IMR-90 (cell line): ENCODE measurements at regions not wholly inside any gene's neighbourhood (a gene's known extent, or its start where the extent isn't known, plus 50 kb on each side); places are given as distances from the start of the nearest gene placed in this dataset.

Experiments
- ATAC-seq: fragments of 200-7000 bp; cut with Tn5 transposase; 2 replicates; pipeline ENCODE4 v1.9.1; 2020; ENCODE audit warnings: low read depth, mild to moderate bottlenecking, moderate library complexity
- BruUV-seq: library from RNA; stranded (reverse); fragments of 400-500 nt; replicated peaks from 2 replicates; lab custom pipeline; 2021; lab: Mats Ljungman, UMichigan
- CTCF ChIA-PET: fragments of 300-600 bp; formaldehyde crosslinking; extraction: SDS; loops from one replicate; lab custom pipeline; 2021; ENCODE audit warnings: antibody characterized with exemption; lab: Yijun Ruan, JAX
- POLR2A ChIA-PET: fragments of 300-600 bp; sonication (Branson Sonifier 250); formaldehyde crosslinking; loops from one replicate; lab custom pipeline; 2022; ENCODE audit warnings: antibody characterized with exemption; ENCODE audit not compliant: unreplicated experiment; lab: Charles Lee
- DNase-seq: peaks from one replicate; pipeline ENCODE4 v3.0.0; 2013
- H2AFZ ChIP-seq: replicated peaks from 2 replicates; pipeline ENCODE3; 2013; ENCODE audit warnings: low read length, mild to moderate bottlenecking; ENCODE audit not compliant: poor library complexity
- H2AK5ac ChIP-seq: 2 replicates; pipeline ENCODE4 v1.6.1; 2013; ENCODE audit warnings: low read depth, low read length, inconsistent platforms
- H2AK9ac ChIP-seq: replicated peaks from 2 replicates; pipeline ENCODE3; 2013; ENCODE audit warnings: mild to moderate bottlenecking, low read depth, low read length, moderate library complexity; ENCODE audit not compliant: poor library complexity
- H2BK120ac ChIP-seq: 2 replicates; pipeline ENCODE4 v1.6.1; 2013; ENCODE audit warnings: low read depth, low read length, inconsistent platforms
- H2BK15ac ChIP-seq: 3 replicates; pipeline ENCODE4 v1.6.1; 2013; ENCODE audit warnings: low read depth, low read length, inconsistent platforms
- H2BK20ac ChIP-seq: 2 replicates; pipeline ENCODE4 v1.6.1; 2013; ENCODE audit warnings: low read depth, mild to moderate bottlenecking, inconsistent platforms, low read length, moderate library complexity
- H2BK5ac ChIP-seq: 2 replicates; pipeline ENCODE4 v1.6.1; 2013; ENCODE audit warnings: mild to moderate bottlenecking, low read depth, low read length, inconsistent platforms; ENCODE audit not compliant: poor library complexity, severe bottlenecking
- H3K14ac ChIP-seq: replicated peaks from 2 replicates; pipeline ENCODE4 v1.6.1; 2013; ENCODE audit warnings: low read depth, low read length, inconsistent platforms
- H3K18ac ChIP-seq: 2 replicates; pipeline ENCODE4 v1.6.1; 2013; ENCODE audit warnings: low read depth, low read length, control low read depth
- H3K23ac ChIP-seq: 2 replicates; pipeline ENCODE4 v1.6.1; 2013; ENCODE audit warnings: low read depth, low read length, inconsistent platforms
- H3K27ac ChIP-seq: 2 replicates; pipeline ENCODE4 v1.5.1; 2013; ENCODE audit warnings: mild to moderate bottlenecking, control low read depth, low read length; ENCODE audit not compliant: insufficient read depth
- H3K27me3 ChIP-seq: 2 replicates; pipeline ENCODE4 v1.6.1; 2013; ENCODE audit warnings: low read length; ENCODE audit not compliant: control insufficient read depth, insufficient read depth
- H3K36me3 ChIP-seq: 2 replicates; pipeline ENCODE4 v1.6.1; 2013; ENCODE audit warnings: low read length, mixed read lengths; ENCODE audit not compliant: control insufficient read depth, insufficient read depth
- H3K4ac ChIP-seq: 2 replicates; pipeline ENCODE4 v1.6.1; 2013; ENCODE audit warnings: low read depth, low read length, inconsistent platforms
- H3K4me1 ChIP-seq: 2 replicates; pipeline ENCODE4 v1.6.1; 2013; ENCODE audit warnings: low read length, mixed read lengths; ENCODE audit not compliant: control insufficient read depth, insufficient read depth
- H3K4me2 ChIP-seq: 2 replicates; pipeline ENCODE4 v1.6.1; 2013; ENCODE audit warnings: low read depth, mild to moderate bottlenecking, control low read depth, low read length, moderate library complexity
- H3K4me3 ChIP-seq: 2 replicates; pipeline ENCODE4 v1.5.1; 2013; ENCODE audit warnings: low read depth, mild to moderate bottlenecking, control low read depth, low read length, moderate library complexity; ENCODE audit not compliant: insufficient read depth
- H3K56ac ChIP-seq: 2 replicates; pipeline ENCODE4 v1.6.1; 2013; ENCODE audit warnings: low read length, inconsistent platforms; ENCODE audit not compliant: insufficient read depth; ENCODE audit errors: extremely low read depth
- H3K79me1 ChIP-seq, 2 experiments: 2 replicates each; pipeline ENCODE4 v1.6.1; 2013; ENCODE audit warnings: low read length in 2 of 2, inconsistent platforms in 1 of 2, low read depth in 1 of 2
- H3K9ac ChIP-seq: 2 replicates; pipeline ENCODE4 v1.6.1; 2013; ENCODE audit warnings: low read depth, low read length, control low read depth
- H3K9me1 ChIP-seq: 2 replicates; pipeline ENCODE4 v1.6.1; 2013; ENCODE audit warnings: low read length, inconsistent platforms; ENCODE audit not compliant: insufficient read depth
- H3K9me3 ChIP-seq: 2 replicates; pipeline ENCODE4 v1.6.1; 2013; ENCODE audit warnings: low read length; ENCODE audit not compliant: control insufficient read depth, insufficient read depth
- H4K20me1 ChIP-seq: 2 replicates; pipeline ENCODE4 v1.6.1; 2013; ENCODE audit warnings: low read length, inconsistent platforms; ENCODE audit not compliant: insufficient read depth
- H4K5ac ChIP-seq: 2 replicates; pipeline ENCODE4 v1.6.1; 2013; ENCODE audit warnings: mild to moderate bottlenecking, low read depth, low read length, control low read depth
- H4K8ac ChIP-seq, 2 experiments: 2 replicates each; pipeline ENCODE4 v1.6.1; 2013; ENCODE audit warnings: low read depth in 2 of 2, low read length in 2 of 2, control low read depth in 1 of 2, inconsistent platforms in 1 of 2
- H4K91ac ChIP-seq: 2 replicates; pipeline ENCODE4 v1.6.1; 2013; ENCODE audit warnings: low read depth, low read length, inconsistent platforms; ENCODE audit not compliant: insufficient read depth
- CHD1 ChIP-seq: IDR thresholded peaks from 2 replicates; pipeline ENCODE4 v1.6.1; 2012; ENCODE audit warnings: low read depth, low read length, improper control_type of control experiment
- FOS ChIP-seq: fragments of 150-350 bp; IDR thresholded peaks from 2 replicates; pipeline ENCODE4 v1.6.1; 2016; ENCODE audit warnings: low read depth, low read length
- MAFK ChIP-seq: IDR thresholded peaks from 2 replicates; pipeline ENCODE4 v1.6.1; 2012; ENCODE audit warnings: low read depth, low read length, improper control_type of control experiment
- NFE2L2 ChIP-seq: fragments of 150-350 bp; IDR thresholded peaks from 2 replicates; pipeline ENCODE4 v1.6.1; 2016; ENCODE audit warnings: low read depth, mild to moderate bottlenecking, low read length
- RFX5 ChIP-seq: IDR thresholded peaks from 2 replicates; pipeline ENCODE4 v1.8.0; 2012; ENCODE audit warnings: low read depth, mild to moderate bottlenecking, low read length, moderate library complexity
- WGBS, 2 experiments: methylation state at CpG; one replicate each; pipeline versions ENCODE4 v1.1.5 to v1.1.7; 2013; ENCODE audit warnings: missing lambda C conversion rate in 2 of 2; ENCODE audit not compliant: insufficient read length in 1 of 2; ENCODE audit errors: extremely low coverage in 2 of 2; 5-methylcytosine and 5-hydroxymethylcytosine counted together
- dilution Hi-C: fragments of 300-500 bp; cut with HindIII; formaldehyde crosslinking; loops from one replicate; pipeline ENCODE4 v1.14.3; 2018; ENCODE audit warnings: low sequenced_read_pairs; ENCODE audit not compliant: unreplicated experiment
- in situ Hi-C: fragments of 300-500 bp; cut with MboI; formaldehyde crosslinking; loops from 3 replicates; pipeline ENCODE4 v1.14.3; 2019; ENCODE audit warnings: low sequenced_read_pairs, inconsistent platforms, mixed read lengths
- intact Hi-C: fragments of 100-400 bp; cut with micrococcal nuclease; formaldehyde crosslinking; loops from 2 replicates; pipeline ENCODE4 v1.10.0; 2022
- TF ChIP-seq, protein P1 (sequence below): conservative IDR thresholded peaks from 2 replicates; pipeline ENCODE4 v1.5.1; 2012; ENCODE audit warnings: mild to moderate bottlenecking, low read depth, low read length, improper control_type of control experiment
- TF ChIP-seq, protein P2 (sequence below): fragments of 150-350 bp; IDR thresholded peaks from 2 replicates; pipeline ENCODE4 v1.6.1; 2017; ENCODE audit warnings: mild to moderate bottlenecking, antibody characterized with exemption, low read length, low read depth

DNA sequence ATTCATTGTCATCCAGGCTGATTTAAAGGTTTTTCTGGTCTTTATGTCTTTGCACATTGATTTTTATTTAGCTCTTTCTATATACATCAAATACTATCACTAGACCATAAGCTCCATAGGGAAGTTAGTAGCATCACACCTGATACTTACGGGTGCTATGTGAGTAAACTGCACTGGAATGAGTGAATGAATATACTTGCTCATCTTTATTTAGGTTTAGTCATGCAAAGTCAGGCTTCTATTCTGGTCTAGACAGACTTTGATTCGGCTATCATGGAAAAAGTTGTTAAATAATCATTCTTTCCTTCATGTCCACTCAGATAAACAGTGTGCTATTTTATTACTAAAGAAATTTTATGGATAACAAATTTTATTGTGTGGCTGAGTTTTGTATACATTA, 457.8 kb upstream of the PCDH7 start:
- no peaks in the 10 kb centered on the region for H3K27me3 ChIP-seq
- H2BK15ac ChIP-seq, result no peak overlapping the region
- H3K4ac ChIP-seq, result no peak overlapping the region
- no peak overlapping the region for H4K91ac ChIP-seq
- no TSS peak for BruUV-seq
- no peaks in the 10 kb centered on the region for H3K9me3 ChIP-seq
- TF ChIP-seq, protein P1, sequence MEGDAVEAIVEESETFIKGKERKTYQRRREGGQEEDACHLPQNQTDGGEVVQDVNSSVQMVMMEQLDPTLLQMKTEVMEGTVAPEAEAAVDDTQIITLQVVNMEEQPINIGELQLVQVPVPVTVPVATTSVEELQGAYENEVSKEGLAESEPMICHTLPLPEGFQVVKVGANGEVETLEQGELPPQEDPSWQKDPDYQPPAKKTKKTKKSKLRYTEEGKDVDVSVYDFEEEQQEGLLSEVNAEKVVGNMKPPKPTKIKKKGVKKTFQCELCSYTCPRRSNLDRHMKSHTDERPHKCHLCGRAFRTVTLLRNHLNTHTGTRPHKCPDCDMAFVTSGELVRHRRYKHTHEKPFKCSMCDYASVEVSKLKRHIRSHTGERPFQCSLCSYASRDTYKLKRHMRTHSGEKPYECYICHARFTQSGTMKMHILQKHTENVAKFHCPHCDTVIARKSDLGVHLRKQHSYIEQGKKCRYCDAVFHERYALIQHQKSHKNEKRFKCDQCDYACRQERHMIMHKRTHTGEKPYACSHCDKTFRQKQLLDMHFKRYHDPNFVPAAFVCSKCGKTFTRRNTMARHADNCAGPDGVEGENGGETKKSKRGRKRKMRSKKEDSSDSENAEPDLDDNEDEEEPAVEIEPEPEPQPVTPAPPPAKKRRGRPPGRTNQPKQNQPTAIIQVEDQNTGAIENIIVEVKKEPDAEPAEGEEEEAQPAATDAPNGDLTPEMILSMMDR, result no peak
- TF ChIP-seq MAFK, result no peak
- TF ChIP-seq CHD1, result no peak
- no peak for TF ChIP-seq NFE2L2
- TF ChIP-seq RFX5, result no peak
- TF ChIP-seq, protein P2, sequence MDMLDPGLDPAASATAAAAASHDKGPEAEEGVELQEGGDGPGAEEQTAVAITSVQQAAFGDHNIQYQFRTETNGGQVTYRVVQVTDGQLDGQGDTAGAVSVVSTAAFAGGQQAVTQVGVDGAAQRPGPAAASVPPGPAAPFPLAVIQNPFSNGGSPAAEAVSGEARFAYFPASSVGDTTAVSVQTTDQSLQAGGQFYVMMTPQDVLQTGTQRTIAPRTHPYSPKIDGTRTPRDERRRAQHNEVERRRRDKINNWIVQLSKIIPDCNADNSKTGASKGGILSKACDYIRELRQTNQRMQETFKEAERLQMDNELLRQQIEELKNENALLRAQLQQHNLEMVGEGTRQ, result no peak
- TF ChIP-seq FOS, result no peak
- no peaks in the 10 kb centered on the region for H4K20me1 ChIP-seq
- no peaks in the 10 kb centered on the region for H3K36me3 ChIP-seq
- no peaks in the 10 kb centered on the region for H3K9me1 ChIP-seq
- no peak overlapping the region for H3K4me2 ChIP-seq
- H2BK5ac ChIP-seq, result no peak overlapping the region
- H3K27ac ChIP-seq, result no peak overlapping the region
- no peak overlapping the region for H3K9ac ChIP-seq
- no CpG with 5 or more reads among the region's 2 CpGs for WGBS, 2 experiments
- no peak overlapping the region for H4K5ac ChIP-seq
- ATAC-seq (no peak), DNase-seq (no peak)
- H3K14ac ChIP-seq, result no peak overlapping the region
- H2AK9ac ChIP-seq, result no peak overlapping the region
- H2BK120ac ChIP-seq, result no peak overlapping the region
- no peak overlapping the region for H3K4me3 ChIP-seq
- no peak overlapping the region for H2AK5ac ChIP-seq
- ChIA-PET CTCF (no interaction called here), POLR2A (no interaction called here)
- in situ Hi-C loops (no loop called here), intact Hi-C loops (no loop called here), dilution Hi-C loops (no loop called here)
- H3K18ac ChIP-seq, result no peak overlapping the region
- H3K4me1 ChIP-seq, result no peaks in the 10 kb centered on the region
- H3K79me1 ChIP-seq, result no peaks in the 10 kb centered on the region
- H4K8ac ChIP-seq, result no peak overlapping the region
- no peak overlapping the region for H3K23ac ChIP-seq
- H2BK20ac ChIP-seq, result no peak overlapping the region
- no peak overlapping the region for H2AFZ ChIP-seq
- H3K56ac ChIP-seq, result no peak overlapping the region
